HG03066 (cell line): ENCODE measurements at regions not wholly inside any gene's neighbourhood (a gene's known extent, or its start where the extent isn't known, plus 50 kb on each side); places are given as distances from the start of the nearest gene placed in this dataset.

ENCODE experiments used
- ATAC-seq: cut with Tn5 transposase; IDR thresholded peaks from one replicate; pipeline ENCODE4 v1.9.1; 2021; ENCODE audit warnings: low read depth; ENCODE audit not compliant: unreplicated experiment

DNA sequence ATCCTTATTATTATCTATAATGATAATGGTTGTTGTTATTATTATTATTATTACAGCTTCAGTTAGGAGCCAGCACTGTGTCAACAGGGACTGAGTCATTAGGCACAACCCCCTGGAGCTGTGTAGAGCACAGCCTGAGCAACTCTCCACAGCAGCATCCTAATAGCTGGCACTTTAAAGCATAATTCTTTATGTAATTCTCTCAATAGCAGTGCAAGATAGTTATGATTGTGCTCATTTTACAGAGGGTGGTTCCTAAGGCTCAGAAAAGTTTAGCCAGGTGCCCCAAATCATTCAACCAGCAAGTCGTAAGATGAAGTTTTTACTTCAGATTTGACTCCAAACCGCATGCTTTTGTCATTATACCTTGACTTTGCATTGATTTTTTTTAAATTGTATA, 390.3 kb downstream of the ANXA1 start:
- no peak for ATAC-seq

DNA sequence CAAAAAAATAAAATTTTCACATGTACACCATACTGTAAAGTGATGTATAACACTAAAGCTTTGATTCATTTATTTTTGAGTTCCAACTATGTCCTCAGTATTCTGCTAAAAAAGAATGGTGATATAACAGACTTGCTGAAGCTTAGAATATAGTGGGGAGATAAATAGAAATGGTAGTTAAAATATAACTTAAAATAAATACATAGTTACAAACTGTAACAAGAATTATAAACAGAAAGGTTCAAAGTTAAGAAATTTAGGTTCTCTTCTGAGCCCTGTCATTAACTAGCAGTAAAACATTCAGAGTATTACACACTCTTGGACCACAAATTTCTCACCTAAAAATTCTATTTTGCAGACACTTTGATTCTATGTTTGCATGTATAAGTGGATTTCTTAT, 392.1 kb downstream of the ANXA1 start:
- no peak for ATAC-seq

DNA sequence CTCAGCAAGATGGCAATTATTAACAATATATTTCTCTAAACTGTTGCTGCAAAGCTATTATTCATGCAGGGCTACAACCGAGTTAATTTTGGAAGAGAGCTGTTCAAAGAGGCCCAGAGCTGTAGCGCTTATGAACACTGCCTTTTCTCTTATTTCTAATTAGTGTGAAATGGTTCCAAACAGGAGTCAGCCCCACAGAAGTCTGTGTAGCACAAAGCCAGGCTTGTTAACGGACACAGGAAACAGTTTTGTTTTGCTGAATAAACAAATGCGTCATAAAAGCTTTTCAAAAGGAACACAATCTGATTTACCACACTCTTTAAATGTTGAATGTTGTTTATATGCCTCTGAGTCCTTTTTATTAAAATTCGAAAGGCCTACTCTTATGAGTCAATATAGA, 396.5 kb downstream of the ANXA1 start:
- ATAC-seq = no peak

DNA sequence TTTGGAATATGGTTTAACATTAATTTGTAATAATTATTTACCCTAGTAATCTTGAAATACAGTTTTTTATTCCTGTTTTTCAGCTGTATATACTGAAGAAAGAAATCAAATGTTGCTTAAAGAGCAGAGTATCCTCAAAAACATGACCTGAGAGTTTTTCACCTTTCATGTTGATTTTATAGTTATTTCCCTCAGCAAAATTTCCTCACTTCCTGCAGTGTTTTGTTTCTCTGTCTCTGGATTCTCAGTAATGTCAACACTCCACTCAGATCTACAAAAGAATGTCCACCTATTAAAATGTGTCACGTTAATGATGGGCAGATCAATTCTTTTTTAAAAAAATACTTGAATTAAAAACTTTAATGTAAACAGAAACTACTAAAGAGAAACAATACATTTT, 398.3 kb downstream of the ANXA1 start:
- no peak for ATAC-seq

DNA sequence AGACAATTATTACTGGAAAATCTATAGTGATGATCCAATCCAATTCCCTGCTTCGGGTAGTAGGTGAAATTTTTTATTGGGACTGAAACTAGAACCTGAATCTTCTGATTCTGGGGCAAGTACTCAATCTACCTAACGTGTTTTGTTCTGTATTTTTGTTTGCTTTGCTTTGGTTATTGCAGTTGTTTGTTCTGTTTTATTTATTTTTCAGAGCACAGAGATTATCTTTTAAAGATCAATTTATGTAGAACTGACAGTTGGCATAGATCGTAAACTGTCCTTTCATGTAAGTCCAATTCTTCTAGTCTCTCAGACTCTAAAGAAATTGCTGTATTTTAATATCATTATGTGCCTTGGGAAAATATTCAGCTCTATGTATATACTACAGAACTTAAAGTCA, 401.6 kb downstream of the ANXA1 start:
- ATAC-seq = no peak

DNA sequence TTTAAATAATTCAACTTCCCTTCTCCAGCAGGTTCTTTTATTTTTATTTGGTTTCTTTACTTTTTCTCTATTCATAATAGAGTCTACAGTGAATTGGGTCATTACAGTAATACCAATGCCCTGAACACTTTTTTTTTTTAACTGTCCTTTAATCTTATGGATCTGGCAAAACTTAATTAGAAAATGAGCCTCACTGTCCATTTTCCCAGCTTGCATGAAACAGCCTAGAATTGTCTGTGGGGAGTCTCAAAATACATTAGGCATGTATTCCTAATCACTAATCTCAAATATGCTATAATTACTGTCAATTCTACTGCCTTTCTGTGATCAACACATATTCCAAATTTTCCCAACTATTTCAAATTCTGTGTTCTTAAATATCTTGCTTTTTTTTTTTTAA, 406.8 kb downstream of the ANXA1 start:
- ATAC-seq = no peak

DNA sequence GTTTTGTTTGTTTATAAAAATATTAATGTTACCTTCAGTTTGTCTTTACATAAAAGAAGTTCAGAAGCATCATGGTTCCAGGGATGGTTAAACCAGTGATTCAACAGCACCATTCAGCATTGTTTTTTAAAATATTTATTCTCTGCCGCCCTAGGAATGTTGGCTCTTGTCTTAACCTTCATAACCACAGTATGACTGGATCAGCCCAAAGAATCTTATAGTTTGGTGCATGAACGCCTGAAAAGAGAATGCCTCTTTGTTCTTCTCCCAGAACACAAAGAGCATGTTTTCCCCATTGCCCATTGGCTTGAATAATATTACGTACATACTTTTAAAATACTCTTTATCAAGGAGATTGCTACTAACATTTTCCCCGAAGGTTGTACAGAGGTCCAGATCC, 413.4 kb downstream of the ANXA1 start:
- no peak for ATAC-seq

DNA sequence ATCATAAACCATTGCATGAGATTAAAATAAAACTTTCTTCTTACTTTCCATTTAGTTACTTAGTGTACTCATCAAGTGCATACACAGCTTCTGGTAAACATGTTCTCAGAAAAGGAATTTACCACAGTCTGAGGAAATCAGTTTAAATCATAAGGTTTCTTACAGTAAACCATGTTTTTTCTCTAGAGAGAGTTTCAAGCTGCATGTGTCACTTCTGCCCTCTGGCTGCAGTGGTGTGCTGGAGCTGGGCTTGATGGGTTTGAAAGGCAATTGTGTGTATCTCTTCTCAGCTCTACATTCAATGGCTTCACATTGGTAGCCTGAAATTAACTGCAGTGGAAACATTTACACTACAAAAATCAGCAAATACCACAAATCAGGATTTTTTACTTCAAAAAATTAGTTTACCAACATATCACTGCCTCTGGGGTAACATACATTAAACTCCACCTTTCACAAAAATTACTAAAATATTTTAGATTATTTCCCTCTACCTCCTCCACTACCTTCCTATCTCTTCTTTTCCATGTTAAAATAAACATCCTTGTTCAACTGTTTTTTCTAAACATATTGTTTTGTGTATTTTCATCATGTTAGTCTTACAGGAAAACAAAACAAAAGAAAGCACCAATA, 414.3 kb downstream of the ANXA1 start:
- no peak for ATAC-seq

DNA sequence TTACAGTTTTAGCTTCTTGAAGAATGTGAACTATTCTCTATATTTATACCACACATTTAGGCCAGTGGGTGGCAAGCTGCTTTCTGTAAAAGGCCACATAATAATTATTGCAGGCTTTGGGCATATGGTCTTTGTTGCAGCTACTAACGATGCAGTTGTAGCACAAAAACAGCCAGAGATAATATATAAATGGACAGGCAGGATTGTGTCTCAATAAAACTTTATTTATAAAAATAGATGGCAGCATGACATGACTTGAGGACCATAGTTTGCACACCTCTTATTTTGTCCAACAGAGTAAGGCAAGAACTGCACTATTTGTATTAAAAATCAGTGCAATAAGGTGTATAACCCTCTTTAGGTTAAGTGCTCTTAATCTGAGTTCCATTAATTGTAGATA, 415.0 kb downstream of the ANXA1 start:
- no peak for ATAC-seq

DNA sequence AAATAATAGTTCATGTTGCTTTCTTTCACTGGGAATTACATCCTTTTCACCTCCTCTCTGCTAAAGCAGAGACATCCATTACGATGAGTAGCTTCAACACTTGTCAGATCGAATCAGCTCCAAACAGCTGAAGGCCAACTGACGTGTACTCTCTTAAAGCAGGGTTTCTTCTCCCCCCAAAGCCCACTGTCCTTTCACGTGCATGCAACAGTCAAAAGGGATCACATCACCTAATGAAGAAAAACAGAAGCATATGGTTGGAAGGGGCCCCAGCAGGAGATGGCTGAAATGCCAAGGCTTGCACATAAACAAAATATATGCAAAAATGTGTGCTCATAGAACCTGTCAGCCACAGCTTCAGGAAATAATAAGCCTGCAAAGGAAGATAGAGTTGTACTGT, 421.6 kb downstream of the ANXA1 start:
- ATAC-seq = no peak

DNA sequence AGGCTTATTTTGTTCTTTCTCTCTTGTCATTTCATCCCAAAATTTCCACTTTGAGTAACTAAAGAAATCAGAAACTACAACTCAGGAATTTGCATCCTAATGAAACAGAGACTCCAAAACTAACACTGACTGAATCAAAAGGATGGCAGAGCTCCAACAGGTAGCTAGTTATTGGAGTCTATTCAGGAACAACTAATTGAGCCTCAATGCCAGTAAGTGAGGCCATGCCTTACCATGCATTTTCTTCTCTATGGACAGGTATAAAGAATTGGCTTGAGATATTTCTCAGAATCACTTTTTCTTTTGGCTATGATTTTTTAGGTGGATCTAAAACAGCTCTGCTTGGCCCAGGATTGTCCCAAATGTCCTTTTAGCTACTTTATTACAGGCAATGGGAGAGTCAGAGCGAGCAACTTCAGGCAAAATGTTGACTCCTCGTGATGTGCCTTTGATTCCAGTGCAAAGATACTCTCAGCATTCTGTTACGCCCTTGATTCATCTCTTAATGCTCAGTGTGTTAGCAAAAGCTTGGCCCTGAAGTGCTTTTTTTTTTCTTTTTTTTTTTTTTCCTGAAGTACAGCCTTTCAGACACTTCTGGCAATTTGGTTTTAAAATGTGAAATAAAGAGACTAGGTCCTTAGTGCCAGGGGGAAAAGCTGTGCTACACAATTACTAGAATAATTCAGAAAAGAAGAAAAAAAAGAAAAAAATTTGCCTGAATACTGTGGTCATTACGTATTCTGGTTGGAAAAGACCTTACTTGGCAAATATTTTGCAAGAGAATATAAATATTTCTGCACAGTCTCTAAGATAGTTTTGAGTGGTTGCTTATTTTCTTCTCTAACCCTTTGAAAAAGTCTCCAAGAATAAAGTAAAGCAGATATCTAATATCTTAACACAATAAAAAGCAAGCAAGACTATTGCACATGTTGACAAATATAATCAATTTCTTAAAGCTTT, 423.7 kb downstream of the ANXA1 start:
- no peak for ATAC-seq

DNA sequence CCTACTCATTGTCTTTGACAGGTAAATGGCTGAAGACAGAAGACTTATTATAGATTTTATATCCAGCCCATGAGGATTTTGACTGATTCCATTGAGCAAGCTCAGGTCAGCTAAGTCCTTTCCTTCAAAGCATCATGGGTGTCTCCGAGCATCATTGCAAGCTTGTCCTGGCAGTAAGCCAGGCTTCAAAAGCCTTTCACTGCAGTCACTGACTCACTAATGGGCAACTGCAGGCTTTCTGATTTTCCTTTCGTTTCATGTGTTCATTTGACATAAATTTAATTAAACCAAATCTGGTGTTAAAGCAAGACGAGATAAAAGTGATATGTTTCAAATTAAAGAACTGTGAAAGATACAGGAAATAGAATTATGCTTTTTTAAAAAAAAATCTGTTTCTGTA, 426.2 kb downstream of the ANXA1 start:
- ATAC-seq = no peak

DNA sequence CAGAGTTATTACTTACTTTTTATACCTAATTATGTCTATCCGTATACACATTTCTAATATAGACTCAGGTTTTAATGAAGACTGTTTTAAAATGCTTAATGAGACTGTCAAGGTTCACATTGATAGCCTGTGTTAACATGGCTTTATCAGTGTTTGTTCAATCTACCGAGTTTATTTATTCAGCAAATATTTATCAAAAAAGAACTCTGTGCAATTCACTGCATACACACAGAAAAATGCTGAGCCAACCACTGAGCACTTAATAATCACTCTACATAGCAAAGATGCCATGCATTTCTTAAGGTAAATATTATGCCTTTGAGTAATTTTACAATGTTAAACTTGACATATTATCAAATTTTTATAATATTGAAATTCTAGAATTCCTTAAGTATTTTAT, 428.2 kb downstream of the ANXA1 start:
- no peak for ATAC-seq

DNA sequence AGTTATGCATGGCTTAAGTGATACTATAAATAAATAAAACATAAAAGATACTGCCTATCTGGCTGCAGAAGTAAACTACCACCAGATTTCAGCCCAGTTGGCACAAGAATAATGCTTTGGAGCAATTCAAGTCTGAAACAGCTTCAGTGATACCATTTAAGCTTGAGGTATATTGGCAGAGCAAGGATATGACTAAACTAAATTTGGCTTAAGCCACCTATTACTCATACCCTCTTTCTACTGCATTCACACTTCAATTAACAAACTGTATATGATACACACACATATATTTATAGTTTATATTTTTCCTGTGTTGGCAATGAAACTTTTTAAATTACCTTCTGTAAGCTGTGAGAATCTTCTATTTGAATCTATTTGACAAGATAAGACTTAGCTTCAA, 431.9 kb downstream of the ANXA1 start:
- no peak for ATAC-seq

DNA sequence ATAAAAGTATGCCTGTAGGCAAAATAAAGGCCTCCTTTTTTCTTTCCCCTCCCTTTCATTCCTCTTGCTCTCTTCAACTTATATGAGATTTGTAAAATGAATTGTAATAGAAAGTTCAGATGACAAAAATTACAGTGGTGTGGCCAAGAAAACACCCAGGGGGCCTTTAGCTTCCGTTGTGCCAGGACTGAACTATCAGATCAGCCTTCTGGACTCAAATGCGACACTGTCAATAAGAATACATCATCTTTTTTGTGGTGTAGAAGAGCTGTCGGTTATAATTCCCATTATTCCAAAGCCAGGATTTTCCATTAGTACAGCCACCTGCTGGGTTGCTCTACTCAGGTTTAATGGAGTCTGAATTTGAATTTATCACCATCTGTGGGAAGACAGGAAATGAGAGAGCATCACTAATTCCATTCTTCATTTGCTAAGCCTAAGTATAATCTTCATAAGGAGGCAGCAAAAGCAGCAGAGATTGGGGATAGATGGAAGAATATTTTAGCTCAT, 443.4 kb downstream of the ANXA1 start:
- ATAC-seq = no peak

DNA sequence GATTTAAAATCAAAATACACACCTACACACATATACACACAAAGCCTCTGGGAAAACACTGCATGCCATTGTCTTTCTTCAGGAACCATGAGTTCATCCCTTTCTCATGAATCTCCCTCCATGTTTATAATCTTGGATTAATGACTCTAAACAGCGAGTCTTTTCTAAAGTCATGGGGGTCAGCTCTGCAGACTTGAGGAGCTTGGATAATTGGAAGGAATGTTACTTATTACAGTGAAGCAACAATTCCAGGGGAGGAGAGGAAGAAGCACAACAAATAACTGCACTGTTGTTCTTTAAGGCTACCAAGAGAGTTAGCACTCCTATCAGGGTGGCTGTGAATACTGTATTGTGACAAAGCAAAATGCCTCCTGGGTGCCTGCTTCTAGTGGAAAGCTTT, 444.7 kb downstream of the ANXA1 start:
- ATAC-seq = no peak

DNA sequence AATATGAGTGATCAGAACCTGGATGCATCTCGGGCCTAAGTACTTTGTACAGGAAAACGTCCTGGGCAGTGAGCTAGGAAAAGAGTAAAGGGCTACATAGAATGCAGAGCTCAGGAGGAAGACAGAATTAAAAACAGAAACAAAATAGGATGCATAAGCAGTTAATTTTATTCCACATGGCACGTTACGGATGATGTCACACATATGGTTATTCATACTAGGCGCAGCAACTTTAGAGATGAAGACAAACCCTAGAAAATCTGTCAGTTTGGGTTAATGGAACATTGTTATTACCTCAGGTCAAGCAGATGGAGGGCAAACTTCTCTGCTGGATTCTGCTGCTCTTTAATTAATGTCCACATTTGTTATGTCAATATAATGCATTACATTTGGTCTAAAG, 445.4 kb downstream of the ANXA1 start:
- no peak for ATAC-seq

DNA sequence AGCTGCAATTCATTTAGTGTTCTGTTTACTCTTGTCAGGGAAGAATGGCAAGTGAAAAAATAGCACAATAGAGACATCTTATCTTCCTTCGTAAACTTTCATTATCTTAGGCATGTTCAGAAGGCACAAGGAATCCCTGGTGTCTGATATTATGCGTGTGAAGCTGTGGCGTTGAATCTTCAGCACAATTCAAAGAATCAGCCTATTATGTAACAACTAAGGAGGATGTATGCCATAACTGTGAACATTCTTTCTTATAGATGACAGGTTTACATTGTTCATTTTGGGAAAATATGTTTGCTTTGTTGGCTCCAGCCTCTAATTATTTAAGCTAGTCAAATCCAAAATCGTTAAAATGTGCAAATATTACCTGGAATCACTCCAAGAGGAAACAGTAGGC, 446.1 kb downstream of the ANXA1 start:
- ATAC-seq = no peak

DNA sequence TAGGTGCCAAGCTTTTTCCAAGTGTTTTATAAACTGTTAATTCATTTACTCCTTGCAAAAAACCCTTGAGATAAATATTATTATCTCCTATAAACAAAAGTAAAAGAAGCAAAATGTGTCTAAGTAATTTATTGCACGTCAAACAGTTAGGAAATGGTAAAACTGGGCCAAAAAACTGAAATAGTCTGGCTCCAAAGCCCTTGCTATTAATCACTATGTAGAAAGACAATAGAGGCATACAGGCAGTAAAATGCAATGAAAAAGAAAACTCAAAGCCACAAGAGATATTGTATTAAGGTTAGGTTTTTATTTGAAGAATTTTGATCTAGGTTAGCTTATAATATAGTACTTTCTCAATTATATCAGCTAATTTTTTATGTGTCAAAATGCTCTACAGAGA, 457.7 kb downstream of the ANXA1 start:
- ATAC-seq = no peak

DNA sequence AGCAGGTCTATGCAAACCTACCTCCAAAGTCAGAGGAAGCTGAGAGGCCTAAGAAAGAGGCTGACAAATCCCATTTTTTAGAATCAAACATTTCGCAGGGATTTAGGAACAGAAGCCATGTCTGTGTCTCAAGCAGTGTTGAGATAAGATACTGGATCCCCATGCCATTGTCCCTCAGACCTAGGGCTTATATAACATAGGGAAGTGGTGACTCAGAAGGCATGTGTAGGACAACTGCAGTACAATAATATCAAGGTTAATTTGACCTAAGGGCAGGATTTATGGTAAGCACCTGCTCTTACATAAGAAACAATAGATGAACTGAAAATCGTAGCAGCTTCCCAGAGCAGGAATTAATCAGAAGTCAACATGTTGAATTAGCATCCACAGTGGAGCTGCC, 459.4 kb downstream of the ANXA1 start:
- ATAC-seq = no peak

DNA sequence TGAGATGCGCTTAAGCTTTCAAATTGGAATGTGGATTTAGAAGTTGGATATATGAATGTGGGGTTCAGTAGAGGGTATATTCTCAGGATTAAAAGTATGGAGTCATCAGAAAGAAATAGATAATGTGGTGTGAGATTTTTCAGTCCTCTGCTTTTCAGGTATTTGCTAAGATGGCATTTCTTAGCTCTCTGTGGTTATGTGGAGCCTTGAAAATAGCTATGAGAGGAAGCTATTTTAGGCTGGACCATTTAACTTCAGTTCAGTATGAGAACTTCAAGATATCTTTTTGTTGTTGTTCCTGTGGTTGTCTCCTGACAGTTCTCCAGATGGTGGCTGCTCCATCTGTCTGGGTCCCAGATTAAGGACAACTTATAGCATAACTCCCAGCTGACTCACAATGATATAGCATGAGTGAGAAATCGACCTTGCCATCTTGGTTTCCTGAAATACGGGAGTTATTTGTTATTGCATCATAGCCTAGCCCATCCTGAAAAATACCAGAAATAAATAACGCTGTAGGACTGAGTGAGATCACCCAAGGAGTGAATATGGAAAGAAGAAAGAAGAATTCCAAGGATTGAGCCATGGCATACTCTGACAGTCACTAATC, 461.5 kb downstream of the ANXA1 start:
- ATAC-seq = no peak

DNA sequence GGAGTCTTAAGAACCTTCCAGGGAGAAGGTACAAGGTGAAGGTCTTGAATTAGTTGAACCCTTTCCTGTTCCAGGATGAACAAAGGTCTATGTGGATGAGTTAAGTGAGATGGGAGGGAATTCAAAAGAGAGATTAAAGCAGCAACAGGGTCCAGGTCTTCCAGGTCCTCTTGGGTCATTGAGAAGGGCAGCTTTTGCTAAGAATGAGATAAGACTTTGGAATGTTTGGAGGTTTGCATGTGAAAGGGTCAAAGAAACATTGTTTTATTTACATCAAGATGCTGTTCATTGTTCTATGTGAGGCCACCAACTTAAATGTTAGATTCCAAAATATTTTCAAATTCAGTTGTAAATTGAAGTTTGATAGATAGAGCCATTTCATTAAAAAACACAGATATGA, 463.9 kb downstream of the ANXA1 start:
- ATAC-seq = no peak
